Nephron progenitor cell (in vitro differentiated cells): ENCODE measurements at regions not wholly inside any gene's neighbourhood (a gene's known extent, or its start where the extent isn't known, plus 50 kb on each side); places are given as distances from the start of the nearest gene placed in this dataset.
"Not testable (repeated sequence)": the region's sequence is repeated elsewhere in the genome, so short reads cannot be mapped to it uniquely, and the experiment has no call there.

Experiments used
- DNase-seq: peaks from one replicate; pipeline ENCODE4 v3.0.0; 2021
- H3K27ac Mint-ChIP-seq: 2 replicates; pipeline ENCODE4 v1.8.0; 2021; ENCODE audit warnings: mild to moderate bottlenecking, moderate library complexity, mixed read lengths
- H3K27me3 Mint-ChIP-seq: 2 replicates; pipeline ENCODE4 v1.8.0; 2021; ENCODE audit warnings: mild to moderate bottlenecking, low read depth, mixed read lengths; ENCODE audit not compliant: poor library complexity
- H3K36me3 Mint-ChIP-seq: 2 replicates; pipeline ENCODE4 v1.8.0; 2021; ENCODE audit warnings: low read depth, mixed read lengths
- H3K4me1 Mint-ChIP-seq: 2 replicates; pipeline ENCODE4 v1.8.0; 2021; ENCODE audit warnings: mixed read lengths
- H3K4me3 Mint-ChIP-seq: 2 replicates; pipeline ENCODE4 v1.8.0; 2021; ENCODE audit warnings: mild to moderate bottlenecking, moderate library complexity, mixed read lengths
- H3K9me3 Mint-ChIP-seq: 2 replicates; pipeline ENCODE4 v1.8.0; 2021; ENCODE audit warnings: mild to moderate bottlenecking, moderate library complexity, mixed read lengths
- CTCF ChIP-seq: fragments of 200-600 bp; sonication (generic); IDR thresholded peaks from 2 replicates; pipeline ENCODE4 v1.5.0; 2021; ENCODE audit warnings: antibody characterized with exemption

DNA sequence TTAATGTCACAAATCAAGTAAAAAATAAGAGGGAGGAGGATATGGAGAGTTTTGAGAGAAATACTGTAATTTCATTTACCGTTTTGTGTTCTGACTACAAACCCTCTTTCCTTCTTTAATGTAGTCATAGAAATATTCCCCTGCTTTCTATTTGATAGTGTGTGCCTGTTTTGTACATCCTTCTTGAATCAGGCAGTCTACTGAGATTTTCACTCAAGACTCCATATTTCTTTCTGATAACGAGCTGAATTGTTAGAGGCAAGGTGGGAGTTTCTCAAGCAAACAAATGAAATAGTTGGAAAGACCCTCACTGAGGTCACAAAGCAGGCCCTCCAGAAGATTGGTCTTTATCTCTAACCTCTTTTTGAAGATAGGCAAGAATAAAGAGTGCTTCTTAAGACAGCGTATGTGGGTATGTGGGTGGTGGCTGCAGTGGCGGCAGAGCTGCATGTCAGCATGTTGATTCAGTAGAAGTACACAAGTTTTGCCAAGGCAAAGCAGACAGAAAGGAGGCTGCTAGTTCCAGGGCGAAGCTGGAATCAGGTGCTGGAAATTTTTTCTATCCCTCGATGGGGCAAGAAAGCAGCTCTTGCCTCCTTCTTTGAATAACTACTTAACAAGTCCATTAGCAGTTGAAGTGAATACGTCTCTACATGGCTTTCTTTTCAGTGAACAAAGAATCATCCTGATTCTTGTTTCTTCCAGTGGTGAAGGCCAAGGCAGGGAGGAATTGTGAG, 164.2 kb downstream of the FAM76B start:
- H3K27ac Mint-ChIP-seq, result peak overlapping the region; percentile 8
- H3K4me1 Mint-ChIP-seq, result no peaks in the 10 kb centered on the region
- peaks cover 35% of the 10 kb centered on the region for H3K9me3 Mint-ChIP-seq
- TF ChIP-seq CTCF, result no peak
- no peaks in the 10 kb centered on the region for H3K27me3 Mint-ChIP-seq
- no peak overlapping the region for H3K4me3 Mint-ChIP-seq
- peaks cover 8% of the 10 kb centered on the region for H3K36me3 Mint-ChIP-seq
- DNase-seq, result no peak

DNA sequence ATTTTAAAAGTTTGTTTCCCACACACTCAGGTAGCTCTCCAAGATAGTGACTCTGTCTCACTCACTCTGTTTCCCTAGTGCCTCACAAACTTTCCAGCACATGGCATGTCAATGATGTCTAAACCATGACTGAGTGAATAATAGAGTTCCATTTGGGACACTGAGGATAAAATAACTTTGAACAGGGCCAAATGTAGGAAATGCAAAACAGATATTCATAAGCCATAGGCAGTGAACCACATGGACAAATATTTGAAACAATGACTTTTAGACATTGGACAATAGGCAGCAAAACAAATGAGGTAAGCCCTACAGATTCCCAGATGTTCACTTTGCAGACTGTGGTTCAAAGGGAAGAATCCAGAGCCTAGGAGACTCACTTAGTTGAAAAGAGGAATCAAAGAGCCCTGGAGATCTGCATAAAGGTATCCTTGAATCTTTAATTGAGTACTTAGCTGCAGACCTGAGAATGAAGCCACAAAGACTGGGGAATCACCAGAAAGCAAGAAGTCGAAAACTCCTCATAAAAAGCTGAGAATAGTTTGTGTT, 173.3 kb downstream of the FAM76B start:
- no peak for DNase-seq
- no peak overlapping the region for H3K27ac Mint-ChIP-seq
- peaks cover 29% of the 10 kb centered on the region for H3K36me3 Mint-ChIP-seq
- H3K9me3 Mint-ChIP-seq, result peaks cover 28% of the 10 kb centered on the region
- no peak overlapping the region for H3K4me3 Mint-ChIP-seq
- TF ChIP-seq CTCF, result no peak
- no peaks in the 10 kb centered on the region for H3K4me1 Mint-ChIP-seq
- no peaks in the 10 kb centered on the region for H3K27me3 Mint-ChIP-seq

DNA sequence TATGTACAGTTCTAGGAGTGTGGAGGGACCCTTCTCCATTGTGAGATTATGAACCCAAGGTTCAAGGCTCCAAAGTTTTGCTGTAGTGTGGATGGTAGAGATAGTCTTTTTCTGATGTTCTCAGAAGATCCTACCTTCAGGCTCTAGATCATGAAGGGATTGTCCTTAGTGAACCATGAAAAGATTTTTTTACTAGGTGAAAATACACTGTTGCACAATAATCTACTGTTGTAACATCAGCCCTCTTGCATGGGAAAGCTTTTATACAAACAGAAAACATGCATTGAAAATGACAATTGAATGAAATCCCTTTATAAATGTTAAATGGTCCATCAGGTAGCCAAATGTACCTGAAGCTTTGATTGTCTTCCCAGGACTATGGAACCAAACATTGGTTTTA, 177.8 kb downstream of the FAM76B start:
- Mint-ChIP-seq H3K36me3 (no peaks in the 10 kb centered on the region), H3K9me3 (no peaks in the 10 kb centered on the region)

GRCh38 chr11:95610185-95610584, 179.4 kb downstream of the FAM76B start:
- not testable (repeated sequence) for H3K27me3 Mint-ChIP-seq, H3K36me3 Mint-ChIP-seq, H3K27ac Mint-ChIP-seq, H3K9me3 Mint-ChIP-seq, DNase-seq, H3K4me3 Mint-ChIP-seq
- H3K4me1 Mint-ChIP-seq, result peaks cover 10% of the 10 kb centered on the region

More for the DNA sequence above, 177.8 kb downstream of the FAM76B start:
- Mint-ChIP-seq H3K27ac (no peak overlapping the region), H3K27me3 (no peaks in the 10 kb centered on the region), H3K4me3 (no peak overlapping the region), H3K4me1 (no peaks in the 10 kb centered on the region)
- no peak for TF ChIP-seq CTCF
- DNase-seq, result no peak

GRCh38 chr11:95608093-95608492, 181.5 kb downstream of the FAM76B start:
- Mint-ChIP-seq H3K36me3 (no peaks in the 10 kb centered on the region), H3K9me3 (no peaks in the 10 kb centered on the region), H3K4me3 (no peak overlapping the region), H3K4me1 (peaks cover 11% of the 10 kb centered on the region), H3K27ac (no peak overlapping the region), H3K27me3 (peaks cover 4% of the 10 kb centered on the region)
- DNase-seq, result no peak
- no peak for TF ChIP-seq CTCF

- Mint-ChIP-seq H3K27me3 (peaks cover 4% of the 10 kb centered on the region), H3K9me3 (no peaks in the 10 kb centered on the region), H3K27ac (no peak overlapping the region), H3K4me1 (peaks cover 11% of the 10 kb centered on the region), H3K4me3 (no peak overlapping the region), H3K36me3 (no peaks in the 10 kb centered on the region)
- no peak for TF ChIP-seq CTCF
- DNase-seq, result no peak
Observed at GRCh38 chr11:95606824-95607223, 182.8 kb downstream of the FAM76B start.
